Left renal pelvis (tissue), 4 donors: ENCODE measurements at regions not wholly inside any gene's neighbourhood (a gene's known extent, or its start where the extent isn't known, plus 50 kb on each side); places are given as distances from the start of the nearest gene placed in this dataset.

Source experiments
- DNase-seq, 4 donors: peaks; one replicate each; pipeline ENCODE4 v3.0.0-alpha.2; 2013; ENCODE audit warnings: low read depth in 4 of 4, low spot score in 3 of 4

DNA sequence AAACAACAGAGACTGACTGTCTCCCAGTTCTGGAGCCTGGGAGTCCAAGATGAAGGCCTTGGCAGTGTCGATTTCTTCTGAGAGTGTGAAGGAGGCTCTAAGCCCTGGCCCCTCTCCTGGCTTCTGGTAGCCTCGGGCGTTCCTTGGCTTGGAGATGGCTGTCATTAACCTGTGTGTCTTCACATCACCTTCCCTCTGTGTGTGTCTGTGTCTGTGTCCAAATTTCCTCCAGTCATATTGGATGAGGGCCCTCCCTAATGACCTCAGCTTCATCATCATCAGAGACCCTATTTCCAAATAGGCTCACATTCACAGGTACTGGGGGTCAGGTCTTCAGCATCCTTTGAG is 138.3 kb downstream of the TOMM20 start:
- no peak for DNase-seq

DNA sequence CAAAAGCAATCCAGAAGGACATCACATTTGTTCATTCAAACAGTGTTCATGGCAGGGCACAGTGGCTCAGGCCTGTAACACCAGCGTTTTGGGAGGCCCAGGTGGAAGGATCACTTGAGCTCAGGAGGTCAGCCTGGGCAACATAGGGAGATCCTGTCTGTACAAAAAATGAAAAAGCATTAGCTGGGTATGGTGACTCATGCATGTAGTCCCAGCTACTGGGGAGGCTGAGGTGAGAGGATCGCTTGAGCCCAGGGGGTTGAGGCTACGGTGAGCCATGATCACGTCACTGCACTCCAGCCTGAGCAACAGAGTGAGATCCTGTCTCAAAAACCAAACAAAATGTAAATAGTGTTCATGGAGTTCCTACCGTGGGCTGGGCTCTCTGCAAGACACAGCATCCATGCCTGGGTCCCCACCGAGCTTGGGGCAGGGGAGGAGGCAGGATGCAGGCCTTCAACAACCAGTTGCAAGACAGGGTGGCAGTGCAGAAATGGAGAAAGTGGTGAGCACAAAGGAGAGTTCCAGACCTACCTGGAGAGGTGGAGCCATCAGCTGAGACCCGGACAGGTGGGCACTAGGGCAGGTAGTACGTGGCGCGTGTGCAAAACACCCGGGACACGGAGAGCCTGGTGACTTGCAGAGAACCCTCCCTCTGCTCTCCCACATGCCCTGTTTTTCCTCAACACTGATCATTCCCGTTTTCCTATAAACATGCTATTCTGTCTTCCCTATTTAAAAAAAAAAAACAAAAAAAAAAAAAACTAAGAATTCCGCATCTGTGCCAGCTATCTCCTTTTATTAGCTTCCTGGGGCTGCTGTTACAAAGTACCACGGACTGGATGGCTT is 138.9 kb downstream of the TOMM20 start:
- DNase-seq: no peak

DNA sequence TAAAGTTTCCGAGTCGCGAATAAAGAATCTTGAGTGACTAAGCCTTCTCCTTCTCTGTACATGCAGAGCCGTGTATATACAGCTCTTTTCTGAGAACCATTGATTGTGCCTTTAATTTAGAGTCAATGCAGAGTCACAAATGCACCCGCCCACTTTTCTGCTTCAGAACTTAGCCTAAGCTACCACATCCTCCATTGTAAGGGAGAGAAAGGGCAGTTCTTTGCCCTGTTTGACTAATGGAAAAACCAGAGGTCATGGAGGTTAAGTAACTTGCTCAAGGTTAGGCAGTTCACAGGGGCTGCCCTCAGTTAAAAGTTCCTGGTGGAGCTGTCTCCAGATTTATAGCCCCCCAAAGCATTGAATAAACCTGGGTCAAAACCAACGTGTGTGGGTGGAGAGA is 139.6 kb downstream of the TOMM20 start:
- no peak for DNase-seq

DNA sequence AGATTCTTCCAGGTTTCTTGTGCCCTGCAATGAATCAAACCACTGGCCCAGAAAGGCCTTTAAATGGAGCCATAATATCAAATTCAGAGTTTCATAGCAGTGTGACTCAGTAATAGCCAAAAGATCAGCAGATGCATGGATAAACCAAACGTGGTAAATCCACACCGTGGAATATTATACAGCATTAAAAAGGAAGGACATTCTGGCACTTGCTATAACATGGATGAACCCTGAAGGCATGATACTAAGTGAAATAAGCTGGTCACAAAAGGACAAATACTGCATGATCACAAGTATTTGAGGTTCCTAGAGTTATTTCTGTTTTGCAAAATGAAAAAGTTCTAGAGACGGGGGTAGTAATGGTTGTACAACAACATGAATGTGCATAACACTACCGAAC is 140.1 kb downstream of the TOMM20 start:
- DNase-seq: no peak

DNA sequence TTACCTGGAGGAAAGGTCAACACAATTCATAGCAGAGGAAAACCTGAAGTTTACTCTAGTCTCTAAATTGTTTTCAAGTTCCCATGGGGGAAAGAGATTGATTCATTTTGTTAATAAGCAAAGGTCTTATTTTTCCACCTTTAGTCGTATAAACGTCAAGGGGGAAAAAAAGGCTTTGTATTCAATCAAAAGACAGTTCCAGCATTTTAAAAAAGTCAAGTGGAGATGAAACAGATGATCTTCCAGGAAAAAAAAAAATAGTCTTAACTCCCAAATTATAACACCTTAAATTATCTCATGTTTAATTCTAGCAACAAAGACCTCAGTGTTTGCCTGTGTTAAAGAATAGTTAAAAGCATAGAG is 140.5 kb downstream of the TOMM20 start:
- DNase-seq: no peak

DNA sequence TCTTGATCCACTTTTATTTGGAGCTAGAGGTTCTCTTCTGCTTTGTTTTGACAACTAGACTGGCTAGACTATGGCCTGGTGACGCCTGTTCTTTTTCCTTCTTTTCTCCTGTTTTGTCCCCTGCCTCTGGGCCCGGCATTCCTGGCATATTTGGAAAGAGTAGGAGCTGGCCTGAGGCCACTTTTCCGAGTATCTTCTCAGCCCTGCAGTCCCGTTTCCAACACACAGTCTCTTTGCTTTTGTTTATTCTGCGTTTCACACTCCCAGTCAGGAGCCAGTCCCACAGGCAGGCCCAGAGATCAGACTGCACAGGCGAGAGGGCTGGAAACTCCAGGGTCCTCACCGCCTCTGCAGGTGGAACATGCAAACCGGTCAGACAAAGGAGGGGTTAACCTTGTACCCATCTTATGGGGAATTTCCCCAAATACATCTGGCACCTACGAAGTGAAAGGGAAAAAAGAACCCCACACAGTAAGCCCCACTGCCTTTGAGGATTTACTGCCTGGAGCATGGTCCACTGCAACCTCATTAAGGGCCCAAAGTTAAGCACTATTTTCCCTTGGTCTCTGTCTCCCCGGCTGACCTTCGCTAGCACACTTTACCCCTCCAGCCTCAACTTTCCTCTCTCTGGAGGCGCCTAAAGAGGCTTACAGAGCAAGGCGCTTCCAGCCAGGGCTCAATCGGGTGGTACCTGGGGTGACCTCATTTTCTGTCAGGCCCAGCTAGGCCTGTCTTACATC is 141.1 kb downstream of the TOMM20 start:
- no peak for DNase-seq

DNA sequence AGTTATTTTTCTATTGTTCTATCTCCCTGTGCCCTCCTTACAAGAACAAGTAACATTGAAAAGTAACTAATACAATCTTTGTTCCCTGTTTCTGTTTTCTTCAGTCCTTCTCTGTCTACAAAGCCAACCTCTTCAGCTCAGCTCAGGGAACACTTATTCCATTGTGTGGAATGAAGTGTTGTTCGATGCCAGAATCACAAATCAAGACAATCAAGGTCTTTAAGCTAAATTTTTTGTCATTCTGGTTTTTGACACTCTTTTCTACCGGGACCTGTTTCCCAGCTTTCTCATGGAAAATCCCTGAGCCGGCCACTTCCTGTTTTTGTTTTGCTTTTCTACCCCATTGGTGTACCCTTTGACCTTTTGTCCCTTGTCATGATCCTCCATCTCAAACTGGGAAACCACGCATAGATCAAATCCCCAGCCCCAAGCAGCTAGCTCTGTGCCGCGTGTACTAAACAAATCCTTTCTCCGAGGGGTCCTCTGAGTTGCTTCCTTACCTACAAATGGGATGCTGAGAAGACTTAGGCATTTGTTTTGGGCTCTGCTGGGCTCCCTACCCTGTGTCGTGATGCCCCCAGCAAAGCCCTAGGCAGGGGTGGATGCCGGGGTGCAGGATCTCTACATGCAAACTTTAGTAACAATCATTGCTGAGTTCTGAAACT is 141.8 kb downstream of the TOMM20 start:
- no peak for DNase-seq

DNA sequence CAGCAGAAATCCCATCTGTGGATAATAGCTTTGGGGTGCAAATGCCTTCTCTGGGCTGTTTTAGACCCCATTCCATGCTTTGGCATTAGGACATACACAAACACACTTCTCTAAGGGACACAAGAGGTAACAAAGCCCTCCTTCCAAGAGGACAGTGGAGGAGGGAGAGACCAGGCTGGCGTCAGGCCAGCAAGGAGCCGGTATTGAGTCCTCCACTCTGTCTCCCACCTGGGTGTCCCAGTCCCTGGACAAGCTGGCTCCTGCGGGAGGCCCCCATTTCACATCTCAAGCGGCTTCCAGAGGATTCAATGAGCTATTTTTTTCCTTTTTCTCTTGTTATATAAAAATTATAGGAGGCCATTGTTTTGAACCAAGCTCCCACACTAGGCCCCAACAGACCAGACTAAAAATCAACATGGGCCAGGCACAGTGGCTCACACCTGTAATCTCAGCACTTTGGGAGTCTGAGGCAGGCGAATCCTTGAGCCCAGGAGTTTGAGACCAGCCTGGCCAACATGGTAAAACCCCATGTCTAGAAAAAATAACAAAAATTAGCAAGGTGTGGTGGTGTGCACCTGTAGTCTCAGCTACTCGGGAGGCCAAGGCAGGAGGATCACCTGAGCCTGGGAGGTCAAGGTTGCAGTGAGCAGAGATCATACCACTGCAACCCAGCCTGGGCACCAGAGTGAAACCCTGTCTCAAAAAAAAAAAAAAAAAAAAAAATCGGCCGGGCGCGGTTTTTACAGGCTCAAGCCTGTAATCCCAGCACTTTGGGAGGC is 142.9 kb downstream of the TOMM20 start:
- no peak for DNase-seq

DNA sequence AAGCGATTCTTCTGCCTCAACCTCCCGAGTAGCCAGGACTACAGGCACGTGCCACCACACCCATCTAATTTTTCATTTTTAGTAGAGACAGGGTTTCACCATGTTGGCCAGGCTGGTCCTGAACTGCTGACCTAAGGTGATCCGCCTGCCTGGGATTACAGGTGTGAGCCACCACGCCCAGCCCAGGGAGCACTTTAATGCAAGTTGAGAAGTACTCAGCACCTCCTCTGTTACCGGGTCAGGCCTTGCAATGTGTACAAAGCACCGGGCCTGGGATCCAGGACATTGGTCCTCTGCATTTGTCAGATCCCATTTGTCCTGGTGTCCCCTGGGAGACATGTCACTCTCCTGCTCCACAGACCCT is 143.6 kb downstream of the TOMM20 start:
- no peak for DNase-seq

DNA sequence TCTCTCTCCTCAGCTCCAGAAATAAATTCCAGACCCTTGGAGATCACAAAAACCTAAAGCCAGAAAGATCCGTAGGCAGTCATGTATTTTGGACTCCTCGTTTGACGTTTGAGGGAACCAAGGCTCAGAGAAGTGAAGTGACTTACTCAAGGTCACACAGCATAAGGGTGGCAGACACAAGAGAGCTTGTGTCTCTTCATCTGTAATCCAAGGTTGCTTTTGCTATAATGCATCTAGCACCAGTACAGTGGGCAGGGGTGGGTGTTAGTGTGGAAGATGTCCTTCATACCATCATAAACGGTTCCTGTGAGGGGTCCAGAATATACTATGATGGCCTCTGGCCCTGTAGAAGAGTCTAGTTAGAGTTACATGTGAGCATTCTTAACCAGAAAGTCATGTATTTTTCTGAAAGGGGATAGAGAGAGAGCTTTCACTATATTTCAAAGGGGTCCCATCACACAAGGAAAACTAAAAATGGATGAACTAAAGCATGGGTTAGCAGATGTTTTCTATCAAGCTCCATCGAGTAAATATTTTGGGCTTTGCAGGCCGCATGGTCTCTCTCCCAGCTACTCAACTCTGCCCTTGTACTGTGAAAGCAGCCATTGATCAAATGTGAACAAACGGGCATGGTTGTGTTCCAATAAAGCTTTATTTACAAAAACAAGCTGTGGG is 144.9 kb downstream of the TOMM20 start:
- no peak for DNase-seq

DNA sequence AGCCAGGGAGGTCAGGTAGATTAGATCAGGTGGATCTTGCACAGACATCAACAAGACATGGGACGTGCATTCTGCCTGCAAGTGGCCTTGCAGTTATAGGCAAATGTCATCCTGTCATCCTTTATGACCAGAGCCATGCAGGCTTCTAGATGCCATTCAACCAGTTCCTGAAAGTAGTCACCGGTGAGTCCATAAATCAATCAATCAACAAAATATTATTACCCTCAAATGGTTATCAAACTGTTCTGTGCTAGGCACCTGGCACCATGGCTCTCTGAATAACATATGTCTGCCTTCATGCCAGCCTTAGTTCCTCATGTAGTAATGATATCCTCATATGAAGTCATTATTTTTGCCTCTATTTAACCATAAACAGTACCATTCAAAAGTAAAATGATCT is 146.9 kb downstream of the TOMM20 start:
- no peak for DNase-seq

DNA sequence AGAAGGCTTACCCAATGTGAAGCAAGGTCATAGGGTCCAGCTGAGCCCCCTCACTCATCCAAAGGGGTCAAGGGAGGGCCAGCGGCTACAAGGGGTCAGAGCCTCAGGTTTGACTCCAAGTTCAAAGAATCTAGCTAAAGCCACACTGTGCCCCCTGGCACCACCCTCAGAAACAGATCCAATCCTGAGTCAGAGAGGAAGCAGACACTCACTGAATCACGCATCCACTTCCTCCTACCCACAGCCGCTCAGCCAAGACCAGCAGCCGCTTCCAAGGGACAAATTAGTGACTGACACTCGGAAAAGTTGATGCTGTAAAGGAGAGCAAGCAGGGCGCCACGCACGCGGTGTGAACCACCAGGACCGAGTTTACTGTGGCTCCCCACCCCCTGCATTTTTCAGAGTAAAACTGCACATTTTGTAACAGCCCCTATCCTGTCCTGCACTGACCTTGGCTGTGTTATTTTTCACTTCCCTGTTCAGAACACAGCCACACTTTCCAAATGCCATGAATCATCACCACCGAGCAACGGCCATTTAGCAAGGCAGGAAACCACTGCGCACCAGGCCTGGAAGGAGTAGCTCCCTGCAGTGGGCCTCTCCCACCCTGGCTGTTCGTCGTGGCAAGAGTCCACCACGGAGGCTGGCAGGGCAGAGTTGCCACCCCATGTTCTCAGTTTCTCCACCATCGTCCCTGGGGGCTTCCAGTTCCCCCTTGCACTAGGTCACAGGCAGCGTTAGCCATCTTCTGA is 147.8 kb downstream of the TOMM20 start:
- no peak for DNase-seq

DNA sequence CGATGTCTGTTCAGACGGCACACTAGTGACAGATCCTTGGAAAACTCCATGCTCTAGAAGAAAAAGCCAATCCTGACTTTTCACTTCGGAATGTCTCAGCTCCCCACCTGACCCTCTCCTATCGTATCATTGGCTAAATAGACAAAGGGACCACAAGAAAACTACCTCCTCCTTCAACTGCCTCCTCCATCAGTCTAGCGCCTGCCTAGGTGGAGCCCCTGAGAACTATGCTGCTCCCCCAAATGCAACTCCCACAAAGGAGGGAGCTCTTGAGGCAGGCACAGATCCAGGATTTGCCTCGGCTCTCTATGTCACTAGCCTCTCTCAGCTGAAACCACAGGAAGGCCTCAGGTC is 148.4 kb downstream of the TOMM20 start:
- DNase-seq: no peak

DNA sequence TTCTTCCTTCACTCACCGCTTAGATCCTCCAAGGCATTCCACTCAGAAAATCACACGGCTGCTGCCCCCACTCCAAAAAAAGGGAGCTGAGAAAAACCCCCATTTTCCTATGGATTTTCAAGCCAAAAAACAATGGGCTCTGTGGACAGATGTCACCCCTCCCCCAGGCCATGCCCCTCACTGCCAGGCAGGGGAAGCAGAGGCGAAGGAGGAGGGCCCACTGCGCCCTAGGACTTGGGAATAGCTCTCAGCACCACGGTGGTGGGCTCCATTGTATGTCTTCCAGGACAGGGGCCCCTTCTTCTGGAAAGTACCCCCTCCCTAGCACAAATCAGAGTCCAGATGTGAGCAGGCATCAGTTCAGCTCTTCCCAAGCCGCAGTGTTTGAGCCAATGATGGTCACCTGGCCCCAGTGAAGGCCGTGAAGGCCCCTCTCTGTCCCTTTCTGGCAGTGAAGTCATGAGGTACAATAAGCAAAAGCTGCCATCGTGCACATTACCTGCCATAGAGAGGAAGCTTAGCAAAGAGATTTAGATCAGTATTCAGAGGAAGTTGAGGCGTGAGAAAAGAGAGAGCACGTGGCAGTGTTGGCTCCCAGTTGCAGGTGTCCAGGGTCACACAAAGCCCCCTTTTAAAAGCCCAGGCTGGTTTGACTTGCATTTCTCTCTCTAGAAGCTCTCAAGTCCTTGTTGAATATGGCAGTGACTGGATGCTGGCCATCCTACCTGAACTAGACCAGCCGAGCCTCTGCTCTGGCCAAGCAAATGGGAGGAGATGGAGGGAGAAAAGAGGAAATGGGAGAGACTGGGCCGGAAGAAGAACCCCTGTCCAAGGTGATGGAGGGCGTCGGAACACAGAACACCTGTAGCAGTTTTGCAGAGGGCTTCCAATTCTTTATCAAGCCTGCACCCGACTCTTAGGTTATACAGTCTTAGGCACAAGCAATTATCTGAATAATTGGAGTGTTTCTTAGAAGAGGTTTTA is 149.0 kb downstream of the TOMM20 start:
- no peak for DNase-seq

DNA sequence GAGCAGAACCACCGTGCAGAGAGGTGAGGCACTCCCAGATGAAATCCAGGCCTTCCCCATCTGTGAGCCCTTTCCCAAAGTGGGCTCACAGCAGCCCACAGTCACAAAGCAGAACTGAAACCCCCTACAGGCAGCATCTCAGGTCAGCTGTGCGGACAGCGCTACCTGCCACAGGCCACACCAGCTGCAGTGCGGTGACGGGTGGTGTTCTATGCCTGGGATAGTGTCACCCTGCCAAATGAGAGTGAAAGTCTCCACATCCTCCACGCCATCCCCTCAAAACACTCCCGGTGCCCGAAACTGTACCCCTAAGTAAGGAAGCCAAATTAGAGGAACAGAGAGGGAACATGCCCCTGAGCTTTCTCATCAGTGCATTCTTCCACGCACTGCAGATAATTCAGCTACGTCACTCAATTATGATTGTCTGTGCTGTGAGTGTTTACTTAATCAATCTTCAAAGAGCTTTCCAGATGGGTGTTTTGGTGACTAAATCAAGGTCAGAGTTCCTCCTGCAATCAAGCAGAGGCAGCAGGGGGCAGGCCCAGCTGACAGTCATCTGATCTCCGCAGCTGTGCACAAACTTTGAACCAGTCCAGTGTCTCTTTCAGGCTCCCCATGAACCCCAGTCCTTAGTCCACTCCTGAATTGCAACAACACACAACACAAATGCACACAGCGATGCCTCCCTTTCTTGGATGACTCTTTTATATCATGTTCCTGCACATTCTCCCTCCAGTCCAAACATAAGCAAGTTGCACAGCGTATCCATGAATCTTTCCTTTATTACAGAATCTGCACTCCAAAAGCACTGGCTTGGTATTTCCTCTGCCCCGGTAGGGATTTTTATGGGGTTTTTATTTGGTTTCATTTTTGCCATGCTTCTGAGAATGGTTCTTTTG is 150.0 kb downstream of the TOMM20 start:
- DNase-seq: no peak

DNA sequence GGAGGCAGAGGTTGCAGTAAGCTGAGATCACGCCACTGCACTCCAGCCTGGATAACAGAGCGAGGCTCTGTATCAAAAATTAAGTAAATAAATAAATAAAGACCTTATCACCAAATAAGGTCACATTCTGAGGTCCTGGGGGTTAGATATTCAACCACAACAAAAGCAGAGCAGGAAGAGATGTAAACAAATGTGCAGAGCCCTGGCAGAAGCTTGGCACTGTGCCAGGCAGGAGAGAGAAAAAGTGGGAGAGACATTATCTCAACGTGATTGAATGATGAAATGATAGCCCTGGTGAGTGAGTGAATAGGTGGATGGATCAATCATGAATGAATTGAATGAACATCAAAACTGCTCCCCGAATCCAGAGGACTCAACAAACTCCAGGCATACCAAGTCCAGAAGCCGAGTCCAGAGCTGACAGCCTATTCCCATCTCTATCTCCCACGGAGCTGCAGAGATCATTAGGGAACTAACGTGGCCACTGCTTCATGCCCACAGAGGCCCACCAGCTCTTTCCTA is 150.7 kb downstream of the TOMM20 start:
- no peak for DNase-seq

DNA sequence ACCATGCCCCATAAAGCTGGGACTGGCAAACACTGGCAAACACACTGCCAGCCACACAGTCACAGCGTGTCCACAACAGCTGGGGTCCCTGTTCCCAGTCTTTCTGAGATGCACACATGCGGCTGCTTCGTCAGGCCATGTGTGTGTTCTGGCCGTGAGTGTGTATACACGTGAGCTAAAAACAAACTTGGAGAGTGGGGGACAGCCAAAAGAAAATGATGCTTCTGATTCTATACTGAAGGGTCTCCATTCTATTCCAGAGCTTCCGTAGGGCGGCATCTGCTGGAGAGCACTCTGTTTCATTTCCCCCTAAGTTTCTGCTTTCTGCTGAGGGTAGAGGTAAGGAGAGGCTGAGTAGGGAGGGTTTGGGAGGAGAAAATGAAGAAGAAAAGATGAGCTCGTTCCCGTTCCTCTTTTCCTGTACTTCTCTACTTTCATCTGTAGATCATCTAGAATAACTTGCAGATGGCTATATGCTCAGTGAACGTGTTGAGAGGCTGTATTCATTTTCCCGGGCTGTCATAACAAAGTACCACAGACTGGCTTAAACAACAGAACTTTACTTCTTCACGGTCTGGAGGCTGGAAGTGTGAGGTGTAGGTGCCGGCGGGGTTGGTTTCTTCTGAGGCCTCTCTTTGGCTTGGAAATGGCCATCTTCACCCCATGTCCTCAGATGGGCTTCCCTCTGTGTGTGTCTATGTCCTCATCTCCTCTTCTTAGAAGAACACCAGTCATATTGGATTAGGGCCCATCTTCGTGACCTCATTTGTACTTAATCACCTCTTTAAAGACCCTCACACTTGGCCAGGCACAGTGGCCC is 151.6 kb downstream of the TOMM20 start:
- DNase-seq: no peak
